Limb (tissue), 2 donors: ENCODE measurements at regions not wholly inside any gene's neighbourhood (a gene's known extent, or its start where the extent isn't known, plus 50 kb on each side); places are given as distances from the start of the nearest gene placed in this dataset.

Source experiments
- DNase-seq, 2 donors: peaks; one replicate each; pipeline ENCODE4 v3.0.0-alpha.2; 2016; ENCODE audit errors: extremely low spot score in 2 of 2

- DNase-seq, result no peak
Measured at GRCh38 chr2:172153156-172153555, 50.5 kb upstream of the DLX2 start.

DNA sequence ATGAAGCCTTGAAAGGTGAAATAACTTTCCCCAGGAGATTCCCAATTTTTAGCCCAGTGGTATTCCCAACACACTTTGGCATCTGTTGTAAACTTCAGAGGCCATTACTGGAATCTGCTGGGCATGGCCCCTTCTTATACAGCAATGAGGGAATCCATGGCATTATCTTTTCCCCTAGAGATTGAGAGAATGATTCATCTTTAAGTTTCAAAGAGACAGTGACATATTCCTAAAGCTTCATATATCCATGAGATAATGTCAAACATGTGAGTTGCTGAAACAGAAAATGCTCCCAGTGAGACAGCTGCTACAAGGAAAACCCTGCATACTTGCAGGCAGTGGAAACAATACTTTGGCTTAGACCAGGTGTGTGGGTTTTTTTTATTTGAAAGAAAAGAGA, 51.1 kb upstream of the DLX2 start:
- DNase-seq, result no peak

- DNase-seq, result no peak
Measured at GRCh38 chr2:172155752-172156151, 53.1 kb upstream of the DLX2 start.

GRCh38 chr2:172160839-172161238, 58.1 kb upstream of the DLX2 start:
- DNase-seq, result no peak

DNA sequence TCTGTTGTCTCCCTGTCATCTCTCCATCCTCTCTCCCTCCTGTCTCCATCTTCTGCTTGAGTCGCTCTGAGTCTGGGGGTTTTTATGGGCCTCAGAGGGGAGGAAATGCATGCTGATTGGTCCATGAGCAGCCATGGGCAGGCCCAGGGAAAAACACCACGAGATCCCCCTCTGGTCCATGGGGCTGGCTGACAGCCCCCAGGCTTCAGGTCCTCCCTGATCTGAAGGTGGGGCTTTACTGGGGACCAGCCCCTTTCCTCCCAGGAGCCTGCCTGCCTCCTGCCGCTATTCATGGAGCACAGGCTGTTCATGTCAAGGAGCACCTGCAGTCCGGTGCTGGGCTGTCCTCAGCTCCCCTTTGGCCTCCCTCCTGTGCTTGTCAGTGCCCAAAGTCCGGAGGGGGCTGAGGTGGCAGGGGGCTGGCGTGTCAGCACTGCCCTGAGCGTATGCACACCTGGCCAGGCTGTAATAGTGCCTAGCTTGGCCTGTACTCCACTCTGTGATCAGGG, 59.6 kb upstream of the DLX2 start:
- no peak for DNase-seq

DNA sequence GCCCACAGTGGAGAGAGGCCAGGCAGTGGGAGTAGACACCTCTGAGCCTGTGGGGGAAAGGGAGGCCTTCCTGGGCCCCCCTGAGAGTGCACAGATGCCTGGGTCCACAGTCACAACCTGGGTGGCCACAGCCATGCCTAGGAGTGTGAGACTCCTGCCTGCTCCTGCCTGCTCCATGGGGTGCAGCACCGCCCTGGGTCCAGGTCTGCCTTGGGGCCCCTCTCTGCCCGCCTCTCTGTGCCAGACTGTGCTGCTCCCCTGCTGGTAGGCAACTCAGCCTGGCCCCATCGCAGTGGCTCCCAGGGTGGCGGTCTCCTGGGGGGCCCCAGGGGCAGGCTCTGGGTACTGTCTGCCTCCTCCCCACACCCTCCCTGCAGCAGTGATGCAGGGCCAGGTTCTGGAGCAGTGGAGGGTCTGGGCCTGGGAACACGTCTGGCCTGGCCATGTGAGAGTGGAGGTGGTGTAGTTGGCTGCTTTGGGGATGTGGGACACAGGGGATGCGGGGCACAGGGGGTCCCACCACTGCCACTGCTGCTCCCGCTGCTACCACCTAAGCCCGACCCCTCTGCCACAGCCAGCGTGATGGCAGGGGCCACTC, 60.1 kb upstream of the DLX2 start:
- DNase-seq, result no peak

GRCh38 chr2:172168917-172169346, 66.2 kb upstream of the DLX2 start:
- no peak for DNase-seq

DNA sequence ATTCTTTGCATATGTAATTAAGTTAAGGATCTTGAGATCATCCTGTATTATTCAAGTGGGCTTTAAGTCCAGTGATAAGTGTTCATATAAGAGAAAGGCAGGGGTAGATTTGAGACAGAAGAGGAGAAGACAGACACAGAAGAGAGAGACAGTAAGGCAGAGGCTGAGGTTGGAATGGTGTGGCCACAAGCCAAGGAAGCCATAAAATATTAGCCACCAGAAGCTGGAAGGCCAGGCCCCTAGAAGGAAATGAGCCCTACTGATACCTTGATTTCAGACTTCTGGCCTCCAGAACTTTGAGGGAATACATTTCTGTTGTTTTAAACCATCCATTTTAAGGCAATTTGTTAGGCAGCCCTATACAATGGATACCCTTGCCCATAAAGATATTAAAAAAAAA, 66.9 kb upstream of the DLX2 start:
- no peak for DNase-seq

- peak; percentile 55 to 85 for DNase-seq
Measured at GRCh38 chr2:172172513-172173173, 69.9 kb upstream of the DLX2 start.

GRCh38 chr2:172173174-172173706, 70.5 kb upstream of the DLX2 start:
- DNase-seq, result no peak

DNA sequence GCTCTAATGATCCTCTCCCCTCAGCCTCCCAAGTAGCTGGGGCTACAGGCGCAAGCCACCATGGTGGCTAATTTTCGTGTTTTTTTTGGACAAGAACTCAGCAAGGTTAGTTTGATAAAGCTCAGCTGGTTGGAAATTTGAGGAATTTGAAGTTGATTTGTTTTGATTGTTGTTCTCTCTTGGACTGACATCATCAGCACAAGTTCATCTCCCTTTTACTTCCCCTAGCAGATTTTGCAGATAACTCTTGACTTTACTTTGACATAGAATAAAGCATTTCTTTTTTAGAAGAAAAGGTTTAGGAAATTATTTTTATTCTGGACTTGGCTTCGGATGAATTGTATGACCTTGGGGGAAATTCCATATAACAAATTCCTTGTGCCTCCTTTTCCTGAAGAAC, 74.9 kb upstream of the DLX2 start:
- DNase-seq, result no peak

DNA sequence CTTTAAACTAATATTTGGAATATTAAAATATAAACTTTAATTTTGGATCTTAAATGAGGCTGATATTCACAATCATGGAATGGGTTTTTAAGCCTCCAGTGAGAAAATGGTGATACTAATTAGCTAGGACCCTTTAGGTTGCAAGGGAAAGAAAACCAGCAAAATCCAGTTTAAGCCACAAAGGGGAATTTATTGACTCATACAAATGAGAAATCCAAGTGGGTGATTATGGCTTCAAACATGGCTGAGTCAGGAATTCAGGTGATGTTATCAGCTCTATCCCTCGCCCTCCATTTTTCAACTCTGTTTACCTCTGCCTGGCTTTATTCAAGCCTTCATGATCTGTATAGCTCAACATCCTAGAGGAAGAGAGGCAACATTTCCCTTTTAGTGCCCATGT, 75.3 kb upstream of the DLX2 start:
- no peak for DNase-seq

- no peak for DNase-seq
Measured at GRCh38 chr2:172179045-172179701, 76.5 kb upstream of the DLX2 start.

- no peak for DNase-seq
Measured at GRCh38 chr2:172181840-172182239, 79.1 kb upstream of the DLX2 start.

- DNase-seq, result no peak
Measured at GRCh38 chr2:172182624-172183023, 79.9 kb upstream of the DLX2 start.

GRCh38 chr2:172193331-172194089, 90.8 kb upstream of the DLX2 start:
- DNase-seq, result no peak

GRCh38 chr2:172195836-172196376, 93.2 kb upstream of the DLX2 start:
- no peak for DNase-seq

DNA sequence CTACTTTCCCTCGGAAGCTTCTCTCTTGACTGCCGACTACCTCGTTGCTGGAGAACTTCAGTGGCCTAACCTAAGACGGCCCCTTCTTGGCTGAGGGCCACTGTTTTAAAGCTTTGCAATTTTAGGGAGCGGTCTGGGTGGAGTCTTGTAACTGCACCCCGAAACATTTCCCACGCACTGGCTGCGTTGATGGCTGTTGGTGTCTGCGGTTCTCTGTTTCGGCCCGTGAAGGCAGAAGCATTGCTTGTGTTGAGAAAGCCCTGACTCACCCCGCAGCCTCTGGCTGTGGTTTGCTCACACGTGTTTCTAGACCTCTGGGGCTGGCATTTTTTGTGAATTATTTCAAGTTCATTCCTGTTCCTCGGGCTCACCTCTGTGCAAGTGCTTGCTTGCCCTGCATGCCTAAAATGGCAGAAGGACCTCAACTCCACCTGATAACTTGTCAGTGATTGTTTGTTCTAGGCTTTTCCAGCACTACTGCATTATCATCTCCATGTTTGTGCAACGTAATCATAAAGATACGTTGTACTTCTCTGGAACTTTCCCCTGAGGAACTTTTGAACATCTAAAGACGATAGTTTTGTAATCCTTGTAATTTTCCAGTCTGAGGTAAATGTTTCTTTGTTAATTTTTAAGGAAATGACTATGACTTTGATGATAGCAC, 94.2 kb upstream of the DLX2 start:
- no peak for DNase-seq

DNA sequence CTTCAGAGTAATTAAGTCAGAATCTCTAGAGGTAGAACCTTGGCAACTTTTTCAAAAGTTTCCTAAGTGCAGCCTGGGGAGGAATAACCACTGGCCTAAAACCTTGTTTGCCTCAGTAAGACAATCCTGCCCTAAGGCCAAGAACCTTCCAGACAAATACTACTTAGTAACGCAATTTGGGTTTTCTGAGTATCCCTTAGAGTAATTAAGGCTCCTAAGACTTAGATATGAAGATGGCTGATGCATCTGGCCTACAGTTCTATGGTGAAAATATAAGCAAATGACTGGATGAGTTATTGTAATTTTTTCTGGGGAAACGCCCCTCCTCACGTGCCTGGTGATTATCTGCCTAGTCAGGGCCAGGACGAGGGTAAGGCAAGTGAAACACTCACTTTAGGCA, 95.7 kb upstream of the DLX2 start:
- DNase-seq, result no peak

DNA sequence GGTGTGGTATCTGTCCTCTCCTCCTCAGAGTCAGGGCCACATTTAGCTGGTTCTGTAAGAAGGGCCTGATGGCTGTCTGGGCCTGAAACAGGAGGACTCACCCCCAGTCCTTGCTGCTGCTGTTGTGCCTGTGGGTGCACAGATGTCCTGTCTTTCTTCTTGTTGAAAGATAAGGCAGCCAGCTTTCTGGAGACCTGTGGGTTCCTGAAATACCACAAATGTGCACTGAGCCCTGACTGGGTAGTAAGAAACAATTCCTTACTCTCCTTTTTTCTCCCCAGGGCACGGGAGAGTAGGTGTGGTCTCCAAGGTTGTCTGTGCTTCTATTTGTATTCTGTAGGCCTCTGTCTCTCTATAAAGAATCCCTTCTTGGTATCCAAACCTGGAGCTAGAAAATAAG, 96.2 kb upstream of the DLX2 start:
- DNase-seq, result no peak

DNA sequence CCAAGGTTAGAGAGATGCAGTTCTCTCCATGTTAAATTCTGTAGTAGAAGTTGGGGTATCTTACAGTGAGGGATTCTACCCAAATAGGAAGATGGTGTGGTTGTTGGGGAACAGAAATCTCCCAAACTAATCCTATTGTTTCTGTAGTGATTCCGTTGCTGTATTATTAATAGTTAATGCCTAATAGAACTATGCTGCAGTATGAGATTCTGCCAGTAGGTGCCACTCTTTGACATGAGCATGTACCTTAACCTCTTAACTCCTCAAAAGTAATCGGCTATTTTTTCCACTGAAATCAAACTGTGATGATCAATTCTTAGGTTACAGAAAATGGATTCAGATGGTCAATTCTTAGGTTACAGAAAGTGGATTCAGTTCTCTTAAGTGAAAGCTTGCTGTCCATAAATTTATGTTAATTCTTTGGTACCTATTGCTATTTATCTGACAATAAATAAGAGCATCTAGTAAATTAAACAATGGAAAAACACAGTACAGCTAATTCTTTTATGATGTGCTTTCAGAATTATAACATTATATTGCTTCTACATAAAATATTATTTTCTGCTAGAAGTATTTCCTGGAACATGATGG, 97.9 kb upstream of the DLX2 start:
- no peak for DNase-seq
